ENCODE measurements at regions not wholly inside any gene's neighbourhood (a gene's known extent, or its start where the extent isn't known, plus 50 kb on each side); places are given as distances from the start of the nearest gene placed in this dataset.

GRCh38 chr16:13696017-13696416, 223.9 kb upstream of the ERCC4 start:
- H3K9me3 Mint-ChIP-seq, result peaks cover 12 to 14% of the 10 kb centered on the region in 2 donors
- intact Hi-C loops (cut with micrococcal nuclease), result no loop called here
- ATAC-seq (no peak), DNase-seq (no peak)
- Histone ChIP-seq H3K36me3 (ENCODE audit: control insufficient read depth, insufficient read depth, low read length) (no peaks in the 10 kb centered on the region), H3K9me3 (ENCODE audit: control insufficient read depth, insufficient read depth, low read length) (peaks cover 6% of the 10 kb centered on the region), H3K4me3 (ENCODE audit: low read length) (no peak overlapping the region), H3K27me3 (ENCODE audit: control insufficient read depth, insufficient read depth, low read length) (no peaks in the 10 kb centered on the region), H3K4me1 (ENCODE audit: control insufficient read depth, insufficient read depth, low read length) (no peaks in the 10 kb centered on the region), H3K27ac (ENCODE audit: low read length) (no peak overlapping the region)
- H3K36me3 Mint-ChIP-seq, result peaks cover 11% of the 10 kb centered on the region
- H3K27me3 Mint-ChIP-seq (ENCODE audit: low read depth in 2 of 2), result no peaks in the 10 kb centered on the region
- H3K4me3 Mint-ChIP-seq, result no peak overlapping the region
- TF ChIP-seq, protein P1, sequence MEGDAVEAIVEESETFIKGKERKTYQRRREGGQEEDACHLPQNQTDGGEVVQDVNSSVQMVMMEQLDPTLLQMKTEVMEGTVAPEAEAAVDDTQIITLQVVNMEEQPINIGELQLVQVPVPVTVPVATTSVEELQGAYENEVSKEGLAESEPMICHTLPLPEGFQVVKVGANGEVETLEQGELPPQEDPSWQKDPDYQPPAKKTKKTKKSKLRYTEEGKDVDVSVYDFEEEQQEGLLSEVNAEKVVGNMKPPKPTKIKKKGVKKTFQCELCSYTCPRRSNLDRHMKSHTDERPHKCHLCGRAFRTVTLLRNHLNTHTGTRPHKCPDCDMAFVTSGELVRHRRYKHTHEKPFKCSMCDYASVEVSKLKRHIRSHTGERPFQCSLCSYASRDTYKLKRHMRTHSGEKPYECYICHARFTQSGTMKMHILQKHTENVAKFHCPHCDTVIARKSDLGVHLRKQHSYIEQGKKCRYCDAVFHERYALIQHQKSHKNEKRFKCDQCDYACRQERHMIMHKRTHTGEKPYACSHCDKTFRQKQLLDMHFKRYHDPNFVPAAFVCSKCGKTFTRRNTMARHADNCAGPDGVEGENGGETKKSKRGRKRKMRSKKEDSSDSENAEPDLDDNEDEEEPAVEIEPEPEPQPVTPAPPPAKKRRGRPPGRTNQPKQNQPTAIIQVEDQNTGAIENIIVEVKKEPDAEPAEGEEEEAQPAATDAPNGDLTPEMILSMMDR (IDR thresholded peaks at IDR 0.05), result no peak
- no peaks in the 10 kb centered on the region for H3K4me1 Mint-ChIP-seq
- H3K27ac Mint-ChIP-seq, result no peak overlapping the region

GRCh38 chr16:13697013-13697412, 222.9 kb upstream of the ERCC4 start:
- ATAC-seq (no peak), DNase-seq (no peak)
- intact Hi-C loops (cut with micrococcal nuclease), result no loop called here
- no peak overlapping the region for H3K27ac ChIP-seq (ENCODE audit: low read length)
- peaks cover 6% of the 10 kb centered on the region for H3K9me3 ChIP-seq (ENCODE audit: control insufficient read depth, insufficient read depth, low read length)
- no peaks in the 10 kb centered on the region for H3K4me1 Mint-ChIP-seq
- no peaks in the 10 kb centered on the region for H3K4me1 ChIP-seq (ENCODE audit: control insufficient read depth, insufficient read depth, low read length)
- peaks cover 9 to 12% of the 10 kb centered on the region in 2 donors for H3K9me3 Mint-ChIP-seq
- WGBS (ENCODE audit: insufficient coverage), result no CpG with 5 or more reads among the region's 1 CpG
- TF ChIP-seq, protein P1 (IDR thresholded peaks at IDR 0.05), result no peak
- H3K27me3 Mint-ChIP-seq (ENCODE audit: low read depth in 2 of 2), result no peaks in the 10 kb centered on the region
- peaks cover 2% of the 10 kb centered on the region for H3K36me3 Mint-ChIP-seq
- H3K27ac Mint-ChIP-seq, result no peak overlapping the region
- no peaks in the 10 kb centered on the region for H3K27me3 ChIP-seq (ENCODE audit: control insufficient read depth, insufficient read depth, low read length)
- no peak overlapping the region for H3K4me3 ChIP-seq (ENCODE audit: low read length)
- H3K4me3 Mint-ChIP-seq, result no peak overlapping the region
- no peaks in the 10 kb centered on the region for H3K36me3 ChIP-seq (ENCODE audit: control insufficient read depth, insufficient read depth, low read length)

GRCh38 chr16:13697568-13697967, 222.4 kb upstream of the ERCC4 start:
- Histone ChIP-seq H3K27ac (ENCODE audit: low read length) (no peak overlapping the region), H3K36me3 (ENCODE audit: control insufficient read depth, insufficient read depth, low read length) (no peaks in the 10 kb centered on the region), H3K4me1 (ENCODE audit: control insufficient read depth, insufficient read depth, low read length) (no peaks in the 10 kb centered on the region), H3K4me3 (ENCODE audit: low read length) (no peak overlapping the region), H3K27me3 (ENCODE audit: control insufficient read depth, insufficient read depth, low read length) (no peaks in the 10 kb centered on the region), H3K9me3 (ENCODE audit: control insufficient read depth, insufficient read depth, low read length) (peaks cover 6% of the 10 kb centered on the region)
- Mint-ChIP-seq H3K36me3 (no peaks in the 10 kb centered on the region), H3K9me3 (peaks cover 9 to 11% of the 10 kb centered on the region in 2 donors), H3K4me1 (no peaks in the 10 kb centered on the region), H3K27me3 (ENCODE audit: low read depth in 2 of 2) (no peaks in the 10 kb centered on the region), H3K27ac (no peak overlapping the region), H3K4me3 (no peak overlapping the region)
- TF ChIP-seq, protein P1 (IDR thresholded peaks at IDR 0.05), result no peak
- DNase-seq, result no peak
- no peak for ATAC-seq
- intact Hi-C loops (cut with micrococcal nuclease), result no loop called here

DNA sequence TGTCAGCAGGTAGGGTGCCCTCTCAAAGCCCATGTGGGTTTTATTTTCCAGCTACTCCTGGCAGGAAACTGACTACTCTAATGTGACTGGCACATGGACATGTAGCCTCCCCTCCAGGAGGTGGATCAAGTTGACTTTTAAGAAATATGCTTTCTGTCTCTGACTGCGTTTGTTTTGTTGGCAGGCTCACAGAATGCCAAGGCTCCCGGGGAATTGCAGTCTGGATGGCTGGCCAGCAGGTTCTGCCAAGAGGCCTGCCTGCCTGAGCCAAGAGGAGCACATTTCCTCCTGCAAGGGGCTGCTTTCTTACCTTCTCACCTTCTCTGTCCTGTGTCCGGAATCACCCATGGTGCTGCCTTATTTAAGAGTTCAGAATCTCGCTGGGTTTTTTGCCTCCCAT, 217.3 kb upstream of the ERCC4 start:
- no peaks in the 10 kb centered on the region for H3K9me3 ChIP-seq (ENCODE audit: control insufficient read depth, insufficient read depth, low read length)
- no peaks in the 10 kb centered on the region for H3K4me1 ChIP-seq (ENCODE audit: control insufficient read depth, insufficient read depth, low read length)
- H3K27ac ChIP-seq (ENCODE audit: low read length), result no peak overlapping the region
- H3K27ac Mint-ChIP-seq, result no peak overlapping the region
- H3K9me3 Mint-ChIP-seq, result peaks cover 5 to 7% of the 10 kb centered on the region in 2 donors
- no peak overlapping the region for H3K4me3 Mint-ChIP-seq
- ATAC-seq (no peak), DNase-seq (no peak)
- intact Hi-C loops (cut with micrococcal nuclease), result no loop called here
- H3K4me3 ChIP-seq (ENCODE audit: low read length), result no peak overlapping the region
- 81% methylated on average over 2 of the region's 4 CpGs for WGBS (ENCODE audit: insufficient coverage)
- peaks cover 12% of the 10 kb centered on the region for H3K36me3 Mint-ChIP-seq
- no peaks in the 10 kb centered on the region for H3K4me1 Mint-ChIP-seq
- TF ChIP-seq, protein P1 (IDR thresholded peaks at IDR 0.05), result no peak
- no peaks in the 10 kb centered on the region for H3K36me3 ChIP-seq (ENCODE audit: control insufficient read depth, insufficient read depth, low read length)
- H3K27me3 Mint-ChIP-seq (ENCODE audit: low read depth in 2 of 2), result no peaks in the 10 kb centered on the region
- H3K27me3 ChIP-seq (ENCODE audit: control insufficient read depth, insufficient read depth, low read length), result no peaks in the 10 kb centered on the region

Data from natural killer cell (primary cell).